Cerebellar cortex (tissue), 1 donor: ENCODE measurements at regions not wholly inside any gene's neighbourhood (a gene's known extent, or its start where the extent isn't known, plus 50 kb on each side); places are given as distances from the start of the nearest gene placed in this dataset.
"Not testable (repeated sequence)": the region's sequence is repeated elsewhere in the genome, so short reads cannot be mapped to it uniquely, and the experiment has no call there.

Experiments
- DNase-seq: peaks from one replicate; pipeline ENCODE4 v3.0.0-alpha.2; 2015; ENCODE audit warnings: low spot score

DNA sequence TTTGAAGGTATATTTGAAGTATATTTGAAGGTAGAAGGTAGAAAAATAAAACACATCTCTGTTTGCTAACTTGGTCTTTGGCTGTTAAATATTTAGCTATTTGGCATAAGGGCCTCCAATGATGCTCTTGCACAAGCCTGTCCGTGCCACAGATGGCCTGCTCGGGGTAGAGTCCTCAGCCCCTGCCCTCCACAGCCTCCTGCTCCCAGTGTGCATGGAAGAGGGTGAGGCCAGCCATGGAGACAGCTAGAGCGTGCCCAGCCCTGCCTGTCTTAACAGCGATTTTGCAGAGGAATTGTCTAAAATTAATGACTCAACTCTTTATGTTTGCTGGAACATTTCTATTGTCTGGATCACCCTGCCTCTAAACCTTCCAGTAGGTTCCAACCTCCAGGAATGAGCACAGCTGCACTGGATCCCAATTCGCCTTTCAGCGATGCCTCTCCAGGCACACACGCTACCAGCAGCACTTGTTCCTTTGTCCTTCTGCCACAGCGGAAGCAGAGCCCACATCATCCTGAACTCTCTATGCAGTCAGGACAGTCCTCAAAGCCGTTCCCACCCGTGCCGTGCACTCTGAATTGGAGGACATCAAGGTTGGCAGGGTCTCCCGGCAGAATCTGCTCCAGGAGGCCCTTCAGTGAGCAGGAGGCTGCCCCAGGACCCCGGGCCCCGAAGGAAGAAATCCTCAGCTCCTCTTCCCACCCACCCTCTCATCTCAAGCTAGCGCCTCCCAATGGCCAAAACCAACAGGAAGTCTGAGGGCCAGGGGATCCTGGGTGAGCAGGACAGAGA is 254.0 kb upstream of the IRX1 start:
- no peak for DNase-seq

DNA sequence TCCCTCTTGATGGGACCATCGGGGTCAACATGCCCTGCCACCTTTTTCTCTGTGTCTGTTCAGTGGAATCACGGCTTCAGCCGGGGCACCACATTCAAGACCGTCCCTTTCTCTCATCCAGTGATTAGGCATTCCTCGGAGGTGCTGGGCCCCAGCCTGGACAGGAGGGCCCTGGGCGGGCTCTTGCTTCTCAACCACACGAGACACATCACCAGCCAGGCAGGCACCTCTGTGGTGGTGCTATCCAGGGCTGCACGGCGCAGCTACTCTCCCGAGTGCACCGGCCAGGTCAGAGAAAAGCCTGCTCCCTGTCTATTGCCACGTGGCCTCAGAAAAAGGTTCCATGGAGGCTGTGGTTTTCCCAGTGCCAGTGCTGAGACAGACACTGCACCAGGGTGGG is 255.2 kb upstream of the IRX1 start:
- no peak for DNase-seq

DNA sequence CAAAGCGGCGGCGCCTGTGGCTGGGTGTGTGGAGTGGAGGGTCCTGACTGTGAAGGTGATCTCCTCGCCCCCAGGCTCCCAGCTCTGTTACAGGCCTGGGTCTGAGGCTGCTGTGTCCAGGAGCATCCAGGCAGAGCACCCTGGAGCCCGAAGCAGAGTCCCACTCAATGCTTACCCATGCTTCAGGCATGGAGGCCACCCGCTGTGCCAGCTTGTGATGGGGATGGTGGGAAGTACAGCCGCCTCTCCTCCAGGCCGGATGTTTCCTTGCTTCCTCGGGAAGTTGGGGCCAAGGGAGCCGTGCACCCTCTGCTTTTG is 255.9 kb upstream of the IRX1 start:
- no peak for DNase-seq

DNA sequence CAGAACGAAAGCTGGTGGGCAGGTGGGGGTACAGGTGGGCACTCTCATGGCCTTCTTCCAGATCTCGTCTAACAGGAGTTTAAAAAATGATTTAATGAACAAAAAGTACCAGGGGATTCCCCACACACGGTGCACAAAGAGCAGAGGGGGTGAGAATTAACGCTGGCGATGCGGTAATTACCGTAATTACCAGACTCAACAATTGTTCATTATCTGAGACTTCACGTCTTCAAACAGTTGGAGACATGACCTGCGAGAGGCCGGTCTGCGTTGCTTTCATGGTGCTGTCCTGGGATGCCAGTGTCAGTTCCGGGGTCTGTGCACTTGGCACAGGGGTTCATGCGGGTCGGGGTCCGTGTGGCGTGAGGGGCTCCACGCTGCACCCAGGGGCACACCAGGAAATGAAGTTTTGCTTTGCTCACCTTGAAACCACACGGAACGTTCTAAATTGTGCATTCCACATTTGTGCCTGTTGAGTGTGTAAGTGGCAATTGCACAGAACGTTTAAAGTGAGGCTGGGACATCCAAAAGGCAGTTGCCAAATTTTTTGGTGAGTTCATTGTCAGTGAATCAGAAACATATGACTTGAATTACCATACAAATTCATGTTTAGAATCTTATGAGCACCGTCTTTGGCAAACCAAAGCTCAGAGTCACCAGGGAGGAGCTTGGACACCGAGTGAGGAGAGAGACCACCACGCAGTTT is 256.4 kb upstream of the IRX1 start:
- no peak for DNase-seq

DNA sequence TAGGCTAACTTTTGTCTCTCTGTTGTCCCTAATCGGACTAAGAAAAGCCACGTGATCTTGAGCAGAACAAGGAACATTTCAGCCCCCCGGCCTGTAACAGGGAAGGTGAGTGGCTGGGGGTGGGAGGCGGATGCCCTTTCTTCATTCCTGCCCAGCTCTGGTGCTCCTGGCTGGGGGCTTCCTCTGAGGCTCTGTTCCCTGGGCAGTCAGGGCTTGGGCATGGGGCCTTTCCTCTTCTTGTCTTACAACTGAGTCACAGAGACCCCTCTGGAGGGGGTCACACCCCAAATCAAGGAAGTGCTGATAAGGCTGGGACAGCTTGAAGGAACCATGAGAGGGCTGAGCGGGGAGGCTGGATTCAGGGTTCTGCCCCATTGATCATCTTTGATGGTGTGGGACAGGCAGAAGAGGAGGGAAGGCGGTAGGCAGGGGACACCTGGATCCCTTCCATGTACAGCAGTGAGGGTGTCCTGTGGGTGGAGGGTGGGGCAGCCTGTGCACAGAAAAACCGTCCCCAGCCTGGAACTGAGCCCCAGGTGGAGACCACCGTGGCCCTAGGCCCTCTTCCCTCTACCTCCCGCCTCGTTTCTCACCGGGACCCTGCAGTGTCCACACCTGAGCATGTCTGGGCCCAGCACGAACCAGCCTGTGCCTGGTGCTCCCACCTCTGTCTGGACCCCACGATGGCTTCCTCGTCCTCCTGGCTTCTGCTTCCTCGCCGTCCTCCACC is 257.7 kb upstream of the IRX1 start:
- no peak for DNase-seq

DNA sequence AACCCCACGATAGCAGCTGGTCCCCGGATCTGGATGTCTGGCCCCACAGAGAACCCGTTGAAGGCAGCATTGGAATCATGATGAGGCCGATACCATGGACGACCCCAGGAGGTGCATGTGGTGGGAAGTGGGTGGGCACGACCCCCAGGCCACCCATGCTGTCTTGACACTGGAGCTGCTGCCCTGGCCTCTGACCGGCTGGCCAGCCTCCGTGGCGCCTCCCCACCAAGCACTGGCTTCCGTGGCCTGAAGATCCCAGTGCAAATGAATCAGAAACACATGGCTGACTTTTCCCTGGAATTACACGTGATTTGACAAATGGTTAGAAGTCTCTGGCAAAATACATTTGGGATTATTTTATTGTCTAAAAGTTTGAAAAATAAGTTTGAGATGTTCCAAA is 259.0 kb upstream of the IRX1 start:
- DNase-seq, result no peak

DNA sequence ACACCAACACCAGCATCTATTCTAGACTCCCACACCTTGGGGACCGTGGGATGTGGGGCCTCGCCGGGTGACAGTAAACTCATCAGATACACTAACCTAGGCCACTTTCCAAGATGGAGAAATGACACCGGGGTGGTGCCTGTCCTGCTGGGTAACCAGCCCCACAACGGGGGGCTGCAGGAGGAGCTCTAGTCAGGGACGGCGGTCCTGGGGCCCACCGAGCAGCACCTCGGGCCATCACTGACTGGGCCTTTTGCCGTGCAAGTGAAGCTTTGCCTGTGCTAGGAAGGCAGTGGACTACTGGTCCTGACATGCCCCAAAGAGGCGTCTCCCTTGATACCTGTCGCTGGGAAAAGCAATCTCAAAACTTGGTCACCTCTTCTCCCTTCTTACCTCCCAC is 260.3 kb upstream of the IRX1 start:
- DNase-seq, result no peak

DNA sequence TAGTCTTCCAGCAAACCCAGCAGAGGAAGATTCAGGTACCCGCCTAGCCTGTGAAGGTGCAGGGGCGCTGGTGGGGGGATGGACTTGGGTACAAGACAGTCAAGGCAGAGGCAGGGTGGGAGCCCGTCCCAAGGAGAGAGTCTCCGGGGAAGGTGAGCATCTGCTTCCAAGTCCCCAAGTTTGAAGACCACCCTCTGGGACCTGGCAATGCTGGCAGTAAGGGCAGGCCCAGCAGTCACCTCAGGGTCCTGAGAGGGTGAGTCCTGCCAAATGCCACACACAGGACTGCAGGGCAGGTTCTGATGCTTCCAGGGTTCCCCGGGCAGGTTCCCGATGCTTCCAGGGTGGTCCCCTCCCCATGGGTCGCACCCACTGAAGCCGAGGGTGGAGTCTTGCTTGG is 261.8 kb upstream of the IRX1 start:
- no peak for DNase-seq

DNA sequence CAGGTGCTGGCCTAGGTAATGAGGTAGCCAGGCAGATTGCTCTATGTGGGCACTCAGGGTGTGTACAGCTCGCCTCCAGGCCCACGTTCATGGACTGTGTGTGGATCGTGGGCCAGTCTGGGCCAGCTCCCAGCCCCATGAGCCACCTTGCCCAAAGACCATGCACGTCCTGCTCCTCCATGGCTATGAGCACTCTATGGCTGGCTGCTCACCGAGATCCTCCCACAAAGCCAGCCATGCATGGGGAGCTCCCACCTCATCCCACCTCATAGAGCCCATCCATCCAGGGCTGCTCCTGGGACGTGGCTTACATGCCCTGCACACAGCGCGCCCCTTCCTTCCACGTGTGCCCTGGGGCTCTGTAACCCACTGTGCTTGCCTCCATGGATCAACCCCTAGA is 262.5 kb upstream of the IRX1 start:
- DNase-seq, result no peak

DNA sequence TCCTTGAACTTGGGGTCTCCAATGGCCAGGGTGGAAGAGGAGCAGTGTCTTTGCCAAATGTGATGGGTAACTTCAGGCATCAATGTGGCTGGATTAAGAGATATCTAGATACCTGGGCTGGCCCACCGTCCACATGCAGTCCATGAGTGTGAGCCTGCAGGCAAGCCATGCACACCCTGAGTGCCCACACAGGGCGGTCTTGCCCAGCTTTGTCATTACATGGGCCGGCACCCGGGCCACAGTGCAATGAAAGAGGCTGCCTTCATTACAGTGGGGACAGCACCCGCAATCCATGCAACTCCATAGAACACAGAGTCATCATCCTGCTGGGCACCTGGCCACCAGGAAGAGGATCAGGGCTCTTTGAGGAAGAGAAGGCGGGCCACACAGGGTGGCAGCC is 263.8 kb upstream of the IRX1 start:
- DNase-seq, result no peak

DNA sequence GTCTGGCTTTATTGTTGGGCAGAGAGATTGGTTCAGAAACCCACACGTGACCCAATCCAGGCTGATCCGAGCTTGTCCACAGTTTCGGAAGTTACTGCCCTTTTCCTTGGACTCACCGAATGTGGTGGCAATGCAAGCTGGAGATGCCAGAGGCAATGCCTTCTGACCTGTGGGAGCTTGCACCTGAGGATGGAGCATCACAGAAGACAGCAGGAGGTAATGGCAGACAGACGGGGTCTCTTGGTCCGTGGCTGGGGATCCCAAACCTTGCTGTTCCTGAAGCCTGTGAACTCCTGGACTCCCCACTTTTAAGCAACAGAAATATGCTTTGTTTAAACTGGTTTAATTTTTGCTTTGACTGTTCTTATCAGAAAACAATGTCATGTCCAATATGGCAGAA is 265.2 kb upstream of the IRX1 start:
- no peak for DNase-seq

DNA sequence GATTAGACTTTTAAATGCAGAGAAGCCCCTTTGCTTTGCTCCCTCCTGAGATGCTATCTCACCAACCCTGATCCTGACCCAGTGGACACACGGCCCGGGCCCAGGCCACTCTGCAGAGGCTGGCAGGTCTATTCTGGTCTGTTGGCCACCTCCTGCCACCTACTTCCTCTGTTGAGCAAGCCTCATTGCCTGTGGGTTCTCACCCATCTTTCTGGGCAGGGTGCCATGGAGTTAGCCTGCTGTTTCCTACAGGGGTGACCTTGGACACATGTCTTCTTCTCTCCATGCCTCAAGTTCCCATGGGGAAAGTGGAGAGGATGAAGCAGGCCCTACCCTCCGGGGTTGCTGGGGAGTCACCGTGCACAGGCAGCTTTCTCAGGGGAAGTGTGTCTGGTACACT is 266.2 kb upstream of the IRX1 start:
- DNase-seq, result no peak

DNA sequence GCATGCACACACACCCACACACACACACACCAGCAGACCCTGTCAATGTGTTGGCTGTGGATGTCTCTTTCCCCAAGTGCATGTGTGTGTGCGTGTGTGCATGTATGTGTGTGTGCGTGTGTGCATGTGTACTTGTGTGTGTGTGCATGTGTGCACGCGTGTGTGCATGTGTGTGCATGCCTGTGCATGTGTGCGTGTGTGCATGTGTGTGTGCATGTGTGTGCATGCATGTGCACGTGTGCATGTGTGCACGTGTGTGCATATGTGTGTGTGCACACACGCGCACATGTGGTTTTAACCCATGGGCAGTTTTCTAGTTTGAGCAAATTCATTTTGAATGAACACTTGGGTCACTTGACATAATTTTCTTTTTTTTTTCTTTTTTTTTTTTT is 268.8 kb upstream of the IRX1 start:
- DNase-seq, result no peak

DNA sequence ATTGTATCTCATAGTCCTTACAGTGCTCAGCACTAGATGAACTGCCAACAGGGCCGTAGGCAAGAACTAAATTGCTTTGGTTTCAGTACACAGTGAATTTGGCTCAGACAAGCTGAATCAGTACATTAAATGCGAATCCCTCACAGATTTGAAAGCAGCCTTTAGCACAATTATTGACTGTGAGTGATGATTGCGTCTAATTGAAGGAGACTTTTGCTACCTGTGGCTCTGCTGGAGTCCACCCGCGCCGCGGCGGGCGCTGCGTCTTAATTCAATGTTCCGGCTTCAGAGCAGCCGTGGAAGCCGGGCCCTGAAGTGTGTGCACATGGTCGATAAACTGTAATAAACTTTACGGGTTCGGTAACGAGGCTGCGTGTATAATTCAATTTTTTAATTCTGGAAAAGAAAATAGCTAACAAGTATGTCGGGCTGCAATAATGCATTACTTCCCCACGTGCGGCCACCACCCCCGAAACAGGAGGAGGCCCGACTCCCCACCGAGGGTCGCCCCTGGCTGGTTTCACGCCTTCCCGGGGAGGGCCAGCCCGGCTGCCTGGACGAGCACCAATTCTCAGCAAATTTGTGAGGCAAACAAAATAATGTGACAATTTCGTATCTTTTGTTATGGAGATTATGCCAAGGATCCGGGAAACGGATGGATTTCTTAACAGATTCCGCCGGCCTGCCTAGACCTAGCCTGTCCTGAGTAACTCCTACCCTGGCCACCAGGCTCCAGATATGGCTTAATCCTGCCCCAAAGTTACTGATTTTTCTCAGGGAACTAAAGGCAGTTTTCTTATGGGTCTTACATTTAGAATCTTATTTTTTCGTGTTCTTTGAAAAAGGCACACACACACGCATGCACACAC is 269.4 kb upstream of the IRX1 start:
- DNase-seq, result peak; percentile 5

DNA sequence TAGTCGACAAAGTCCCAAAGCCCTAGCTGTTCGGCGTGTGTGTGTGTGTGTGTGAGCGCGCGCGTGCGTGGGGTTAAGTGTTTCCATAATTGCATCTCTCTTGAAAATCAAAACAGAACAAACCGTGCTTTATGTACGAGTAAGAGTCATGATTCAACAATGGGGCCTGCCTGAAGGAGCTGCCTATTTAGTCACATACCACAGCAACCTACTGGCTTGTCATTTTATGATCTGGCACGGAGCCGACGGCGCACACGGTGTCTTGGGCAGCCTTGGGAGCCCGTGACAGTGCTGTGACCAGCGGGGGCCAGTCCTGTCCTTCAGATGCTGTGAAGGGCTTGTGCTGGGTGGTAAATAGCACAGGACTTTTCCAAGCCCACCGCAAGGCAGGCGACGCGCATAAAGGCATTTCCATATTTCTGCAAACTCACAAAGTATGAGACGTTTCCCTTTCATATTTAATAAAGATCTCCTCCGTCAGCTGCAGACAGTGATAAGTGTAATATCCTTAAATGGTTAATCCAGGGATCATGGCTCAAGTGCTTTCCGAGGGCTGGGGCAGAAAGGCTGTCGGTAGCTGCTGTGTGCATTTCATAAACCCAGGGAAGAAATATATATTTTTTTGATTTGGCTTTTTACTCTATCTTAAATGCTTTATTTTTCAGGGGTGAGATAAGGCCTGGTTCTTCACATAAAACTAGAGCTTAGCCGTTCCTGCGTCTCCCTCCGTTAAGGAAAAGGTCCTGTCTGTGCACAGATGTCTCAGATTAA is 270.2 kb upstream of the IRX1 start:
- no peak for DNase-seq

DNA sequence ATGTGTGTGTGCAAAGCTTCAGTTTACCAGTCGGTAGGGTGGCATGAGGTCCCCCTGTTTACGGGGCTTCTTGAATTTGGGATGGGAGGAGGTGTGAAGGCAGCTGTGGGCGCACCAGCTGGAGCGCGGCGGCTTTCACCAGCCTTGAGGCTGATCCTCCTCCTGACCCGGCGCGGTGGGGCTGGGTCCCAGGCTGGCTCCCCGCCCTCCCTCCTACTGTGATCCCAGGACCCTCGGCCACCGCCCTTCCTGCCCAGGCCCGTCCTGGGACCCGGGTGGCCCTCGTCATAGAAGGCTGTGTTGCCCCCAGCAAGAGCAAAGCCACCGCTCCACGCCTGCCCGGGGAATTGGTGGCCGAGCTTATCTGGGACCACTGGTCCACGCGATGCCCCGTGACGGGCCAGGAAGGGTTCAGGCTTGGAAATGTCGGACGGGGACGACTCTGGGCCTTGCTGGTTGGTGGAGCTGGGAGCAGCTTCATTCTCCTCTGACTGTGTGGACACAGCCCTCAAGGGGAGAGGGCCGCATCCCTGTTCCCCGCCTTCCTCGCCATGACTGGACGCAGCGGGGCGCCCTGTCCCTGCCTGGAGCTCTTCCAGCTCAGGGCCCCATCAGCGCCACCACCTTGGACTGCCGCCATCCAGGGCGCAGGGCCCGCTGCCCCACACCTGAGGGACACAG is 271.1 kb upstream of the IRX1 start:
- DNase-seq, result no peak

DNA sequence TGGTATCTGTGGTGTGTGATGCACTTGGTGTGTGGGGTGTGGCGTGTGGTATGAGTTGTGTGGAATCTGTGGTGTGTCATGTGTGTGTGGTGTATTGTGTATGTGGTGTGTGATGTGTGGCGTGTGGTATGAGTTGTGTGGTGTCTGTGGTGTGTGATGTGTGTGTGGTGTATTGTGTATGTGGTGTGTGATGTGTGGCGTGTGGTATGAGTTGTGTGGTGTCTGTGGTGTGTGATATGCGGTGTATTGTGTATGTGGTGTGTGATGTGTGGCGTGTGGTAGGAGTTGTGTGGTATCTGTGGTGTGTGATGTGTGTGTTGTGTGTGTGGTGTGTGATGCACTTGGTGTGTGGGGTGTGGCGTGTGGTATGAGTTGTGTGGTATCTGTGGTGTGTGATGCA is 271.7 kb upstream of the IRX1 start:
- not testable (repeated sequence) for DNase-seq

DNA sequence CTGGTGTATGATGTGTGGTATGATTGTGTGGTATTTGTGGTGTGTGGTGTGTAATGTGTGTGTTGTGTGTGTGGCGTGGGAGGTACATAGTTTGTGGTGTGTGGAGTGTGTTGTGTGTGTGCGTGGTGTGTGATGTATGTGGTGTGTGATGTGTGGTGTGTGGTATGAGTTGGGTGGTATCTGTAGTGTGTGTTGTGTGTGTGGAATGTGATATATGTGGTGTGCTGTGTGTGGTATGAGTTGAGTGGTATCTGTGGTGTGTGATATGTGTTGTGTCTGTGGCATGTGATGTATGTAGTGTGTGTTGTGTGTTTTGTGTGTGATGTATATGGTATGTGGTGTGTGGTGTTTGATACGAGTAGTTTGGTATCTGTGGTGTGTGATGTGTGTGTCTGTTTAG is 272.5 kb upstream of the IRX1 start:
- no peak for DNase-seq

DNA sequence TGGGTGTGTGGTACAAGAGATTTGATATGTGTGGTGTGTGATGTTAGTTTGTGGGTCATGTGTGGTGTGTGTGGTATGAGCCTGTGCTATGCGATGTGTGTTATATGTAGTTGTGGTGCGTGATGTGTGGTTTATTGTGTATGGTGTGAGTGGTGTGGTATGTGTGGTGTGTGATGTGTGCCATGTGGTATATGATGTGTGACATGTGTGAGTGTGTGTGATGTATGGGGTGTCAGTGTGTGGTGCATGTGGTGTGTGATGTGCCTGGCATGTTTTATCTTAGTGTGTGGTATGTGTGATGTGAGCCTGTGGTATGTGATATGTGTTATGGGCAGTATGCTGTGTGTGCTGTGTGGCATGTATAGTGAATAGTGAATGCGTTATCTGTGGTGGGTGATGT is 273.0 kb upstream of the IRX1 start:
- no peak for DNase-seq

DNA sequence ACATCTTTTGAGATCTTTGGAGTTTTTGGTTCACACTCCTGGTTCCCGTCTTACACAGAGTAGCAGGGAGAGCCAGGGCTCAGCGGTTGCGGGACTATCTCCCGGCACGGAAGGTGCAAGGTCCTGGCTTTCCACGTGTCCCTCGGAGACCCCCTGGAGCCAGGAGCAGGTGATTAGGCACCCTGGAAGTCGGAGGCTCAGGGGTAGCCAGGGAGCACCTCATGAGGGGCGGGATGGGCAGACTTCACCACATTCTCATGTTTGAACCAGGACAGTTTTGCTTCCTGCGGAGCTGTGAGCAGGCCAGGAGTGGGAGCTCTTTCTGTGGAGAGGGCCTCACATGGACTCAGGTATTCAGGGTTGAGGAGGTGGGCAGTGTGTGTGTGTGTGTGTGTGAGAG is 273.7 kb upstream of the IRX1 start:
- no peak for DNase-seq

DNA sequence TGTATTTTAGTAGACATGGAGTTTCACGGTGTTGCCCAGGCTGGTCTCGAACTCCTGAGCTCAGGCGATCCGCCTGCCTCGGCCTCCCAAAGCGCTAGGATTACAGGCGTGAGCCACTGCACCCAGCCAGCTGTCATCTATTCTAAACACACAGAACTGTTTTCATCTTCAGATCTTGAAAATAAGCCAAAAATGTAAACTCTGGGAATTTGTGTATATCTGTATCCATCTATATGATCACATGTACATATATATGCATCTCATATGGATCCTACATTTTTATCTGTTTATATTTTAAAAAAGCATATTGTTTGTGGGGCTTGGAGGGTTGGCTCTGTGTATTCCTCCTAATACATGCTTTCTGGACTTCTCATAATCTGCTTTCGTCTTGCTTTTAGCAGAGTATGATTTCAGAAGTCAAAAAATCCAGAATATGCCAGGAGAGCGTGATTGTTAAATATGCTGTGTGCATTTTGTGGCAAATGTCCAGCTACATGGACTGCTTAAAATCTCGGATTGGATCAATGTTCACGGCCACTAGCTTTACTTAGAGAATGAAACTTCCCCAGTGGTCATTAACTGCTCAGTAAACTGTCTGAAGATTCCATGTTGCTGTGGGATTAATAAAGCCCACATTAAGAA is 274.4 kb upstream of the IRX1 start:
- DNase-seq, result no peak
